SK-N-MC (cell line): ENCODE measurements at regions not wholly inside any gene's neighbourhood (a gene's known extent, or its start where the extent isn't known, plus 50 kb on each side); places are given as distances from the start of the nearest gene placed in this dataset.

Source experiments
- EZH2 ChIP-seq: fragments of 200-600 bp; sonication (generic); IDR thresholded peaks from one replicate; pipeline ENCODE4 v1.6.1; 2017; ENCODE audit warnings: antibody characterized with exemption
- POLR2AphosphoS5 ChIP-seq: IDR thresholded peaks from 2 replicates; pipeline ENCODE4 v1.6.1; 2012; ENCODE audit warnings: mild to moderate bottlenecking, low read depth, low read length, borderline replicate concordance

DNA sequence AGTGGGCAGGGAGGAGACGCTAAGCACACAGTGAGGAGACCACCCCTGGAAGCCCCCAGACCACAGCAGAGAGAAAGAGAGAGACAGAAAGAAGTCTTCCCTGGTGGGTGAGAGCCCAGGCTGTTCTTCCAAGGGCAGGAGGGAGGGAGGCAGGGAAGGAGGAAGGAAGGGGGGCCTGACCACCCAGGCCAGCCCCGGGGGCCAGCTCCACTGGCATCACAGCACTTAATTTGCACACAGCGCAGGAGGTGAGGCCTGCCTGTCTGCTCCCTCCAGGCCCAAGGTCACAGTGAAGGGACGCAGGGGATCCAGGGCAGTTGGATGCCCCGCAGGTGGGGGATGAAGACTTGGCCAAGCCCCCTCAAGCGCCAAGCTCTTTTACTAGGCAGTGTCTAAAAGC is 141.9 kb upstream of the C14orf180 start:
- TF ChIP-seq POLR2AphosphoS5 (no peak), EZH2 (no peak)
